Ecto neural progenitor cell (in vitro differentiated cells): ENCODE measurements at regions not wholly inside any gene's neighbourhood (a gene's known extent, or its start where the extent isn't known, plus 50 kb on each side); places are given as distances from the start of the nearest gene placed in this dataset.
"Not testable (repeated sequence)": the region's sequence is repeated elsewhere in the genome, so short reads cannot be mapped to it uniquely, and the experiment has no call there.

ENCODE experiments used
- DNase-seq: peaks from one replicate; pipeline ENCODE4 v3.0.0-alpha.2; 2018; ENCODE audit warnings: low spot score

GRCh38 chr10:33067917-33068316 is 109.9 kb upstream of the ITGB1 start:
- no peak for DNase-seq

- DNase-seq = no peak
Measured at GRCh38 chr10:33067481-33067880, 109.5 kb upstream of the ITGB1 start.

- no peak for DNase-seq
Measured at GRCh38 chr10:33066558-33067236, 108.7 kb upstream of the ITGB1 start.

GRCh38 chr10:33065111-33065510 is 107.1 kb upstream of the ITGB1 start:
- DNase-seq = no peak

GRCh38 chr10:33064706-33065105 is 106.7 kb upstream of the ITGB1 start:
- DNase-seq = no peak

- no peak for DNase-seq
Measured at GRCh38 chr10:33057620-33058019, 99.6 kb upstream of the ITGB1 start.

- no peak for DNase-seq
Measured at GRCh38 chr10:33056828-33057596, 99.0 kb upstream of the ITGB1 start.

- DNase-seq = no peak
Measured at GRCh38 chr10:33055625-33056024, 97.6 kb upstream of the ITGB1 start.

GRCh38 chr10:33052915-33053810 is 95.1 kb upstream of the ITGB1 start:
- DNase-seq = no peak

GRCh38 chr10:33052263-33052875 is 94.3 kb upstream of the ITGB1 start:
- no peak for DNase-seq

GRCh38 chr10:33049963-33050920 is 92.2 kb upstream of the ITGB1 start:
- not testable (repeated sequence) for DNase-seq

- no peak for DNase-seq
Measured at GRCh38 chr10:33048223-33048622, 90.2 kb upstream of the ITGB1 start.

- no peak for DNase-seq
Measured at GRCh38 chr10:33047655-33048054, 89.6 kb upstream of the ITGB1 start.

- DNase-seq = no peak
Measured at GRCh38 chr10:33046792-33047191, 88.8 kb upstream of the ITGB1 start.

GRCh38 chr10:33045421-33045820 is 87.4 kb upstream of the ITGB1 start:
- DNase-seq = no peak

- DNase-seq = no peak
Measured at GRCh38 chr10:33042565-33042964, 84.5 kb upstream of the ITGB1 start.

GRCh38 chr10:33041783-33042437 is 83.9 kb upstream of the ITGB1 start:
- DNase-seq = no peak

GRCh38 chr10:33040436-33040835 is 82.4 kb upstream of the ITGB1 start:
- no peak for DNase-seq

- DNase-seq = no peak
Measured at GRCh38 chr10:33039181-33039580, 81.2 kb upstream of the ITGB1 start.

GRCh38 chr10:33038672-33039071 is 80.6 kb upstream of the ITGB1 start:
- no peak for DNase-seq
